Calu3 (cell line): ENCODE measurements at regions not wholly inside any gene's neighbourhood (a gene's known extent, or its start where the extent isn't known, plus 50 kb on each side); places are given as distances from the start of the nearest gene placed in this dataset.

ENCODE experiments used
- BruUV-seq: library from RNA; stranded (reverse); fragments of 400-500 nt; replicated peaks from 2 replicates; lab custom pipeline; 2021; lab: Mats Ljungman, UMichigan
- CTCF ChIA-PET: fragments of 300-600 bp; sonication (Branson Sonifier 250); formaldehyde crosslinking; loops from one replicate; lab custom pipeline; 2022; ENCODE audit warnings: antibody characterized with exemption; lab: Charles Lee
- DNase-seq: peaks from one replicate; pipeline ENCODE4 v3.0.0; 2022
- H3K27ac Mint-ChIP-seq: one replicate; pipeline ENCODE4 v1.8.0; 2022; ENCODE audit warnings: mixed read lengths; ENCODE audit not compliant: unreplicated experiment
- H3K27me3 Mint-ChIP-seq: one replicate; pipeline ENCODE4 v1.8.0; 2022; ENCODE audit warnings: mixed read lengths; ENCODE audit not compliant: unreplicated experiment
- H3K36me3 Mint-ChIP-seq: one replicate; pipeline ENCODE4 v1.8.0; 2022; ENCODE audit warnings: mild to moderate bottlenecking, moderate library complexity, mixed read lengths; ENCODE audit not compliant: insufficient read depth, unreplicated experiment
- H3K4me1 Mint-ChIP-seq: one replicate; pipeline ENCODE4 v1.8.0; 2022; ENCODE audit warnings: mild to moderate bottlenecking, low read depth, mixed read lengths; ENCODE audit not compliant: unreplicated experiment
- H3K4me3 Mint-ChIP-seq: one replicate; pipeline ENCODE4 v1.8.0; 2022; ENCODE audit warnings: mild to moderate bottlenecking, low read depth, moderate library complexity, mixed read lengths; ENCODE audit not compliant: unreplicated experiment
- H3K9me3 Mint-ChIP-seq: one replicate; pipeline ENCODE4 v1.8.0; 2022; ENCODE audit warnings: low read depth, mixed read lengths; ENCODE audit not compliant: unreplicated experiment
- intact Hi-C: fragments of 100-400 bp; cut with micrococcal nuclease; formaldehyde crosslinking; loops from one replicate; pipeline ENCODE4 v1.10.0; 2022; ENCODE audit not compliant: unreplicated experiment
- TF ChIP-seq, protein P1 (sequence below): fragments of 200-600 bp; IDR thresholded peaks from one replicate; pipeline ENCODE4 v1.8.0; 2022; ENCODE audit warnings: antibody characterized with exemption; ENCODE audit not compliant: unreplicated experiment

DNA sequence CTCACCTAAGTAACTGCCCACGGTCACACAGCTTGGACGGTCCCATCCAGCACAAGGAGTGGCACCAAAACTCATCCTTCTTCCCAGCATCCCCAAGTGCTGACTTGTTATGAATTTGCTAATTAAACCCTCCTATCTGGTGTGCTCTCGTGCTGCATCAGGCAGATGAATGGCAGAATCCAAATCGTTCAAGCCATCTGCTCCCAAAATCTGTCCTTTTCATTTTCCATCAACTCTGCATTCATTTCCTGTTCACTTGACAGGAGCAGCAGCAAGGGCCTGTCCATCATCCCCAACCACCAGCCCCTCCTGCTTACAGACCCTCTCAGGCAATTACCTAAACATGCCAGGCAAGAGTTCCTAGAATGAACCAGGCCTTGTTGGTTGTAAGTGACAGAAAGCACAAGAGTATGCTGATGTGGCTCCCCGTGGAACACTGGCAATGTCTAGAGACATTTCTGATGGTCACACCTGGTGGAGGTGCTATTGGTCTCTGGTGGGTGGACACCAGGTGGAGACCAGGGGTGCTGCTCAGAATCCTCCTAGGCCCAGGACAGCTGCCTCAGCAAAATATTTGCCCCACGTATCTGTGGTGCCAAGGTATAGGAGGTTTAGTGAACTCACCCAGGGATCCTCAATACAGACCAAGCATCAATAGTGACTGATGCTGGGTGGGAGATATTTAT, 832.5 kb downstream of the TBC1D22A start:
- no TSS peak for BruUV-seq
- Mint-ChIP-seq H3K36me3 (no peaks in the 10 kb centered on the region), H3K4me1 (no peaks in the 10 kb centered on the region), H3K27me3 (no peaks in the 10 kb centered on the region), H3K27ac (no peak overlapping the region), H3K9me3 (peaks cover 7% of the 10 kb centered on the region), H3K4me3 (no peak overlapping the region)
- CTCF ChIA-PET = no interaction called here
- intact Hi-C loops = no loop called here
- no peak for DNase-seq
- TF ChIP-seq, protein P1, sequence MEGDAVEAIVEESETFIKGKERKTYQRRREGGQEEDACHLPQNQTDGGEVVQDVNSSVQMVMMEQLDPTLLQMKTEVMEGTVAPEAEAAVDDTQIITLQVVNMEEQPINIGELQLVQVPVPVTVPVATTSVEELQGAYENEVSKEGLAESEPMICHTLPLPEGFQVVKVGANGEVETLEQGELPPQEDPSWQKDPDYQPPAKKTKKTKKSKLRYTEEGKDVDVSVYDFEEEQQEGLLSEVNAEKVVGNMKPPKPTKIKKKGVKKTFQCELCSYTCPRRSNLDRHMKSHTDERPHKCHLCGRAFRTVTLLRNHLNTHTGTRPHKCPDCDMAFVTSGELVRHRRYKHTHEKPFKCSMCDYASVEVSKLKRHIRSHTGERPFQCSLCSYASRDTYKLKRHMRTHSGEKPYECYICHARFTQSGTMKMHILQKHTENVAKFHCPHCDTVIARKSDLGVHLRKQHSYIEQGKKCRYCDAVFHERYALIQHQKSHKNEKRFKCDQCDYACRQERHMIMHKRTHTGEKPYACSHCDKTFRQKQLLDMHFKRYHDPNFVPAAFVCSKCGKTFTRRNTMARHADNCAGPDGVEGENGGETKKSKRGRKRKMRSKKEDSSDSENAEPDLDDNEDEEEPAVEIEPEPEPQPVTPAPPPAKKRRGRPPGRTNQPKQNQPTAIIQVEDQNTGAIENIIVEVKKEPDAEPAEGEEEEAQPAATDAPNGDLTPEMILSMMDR = no peak

DNA sequence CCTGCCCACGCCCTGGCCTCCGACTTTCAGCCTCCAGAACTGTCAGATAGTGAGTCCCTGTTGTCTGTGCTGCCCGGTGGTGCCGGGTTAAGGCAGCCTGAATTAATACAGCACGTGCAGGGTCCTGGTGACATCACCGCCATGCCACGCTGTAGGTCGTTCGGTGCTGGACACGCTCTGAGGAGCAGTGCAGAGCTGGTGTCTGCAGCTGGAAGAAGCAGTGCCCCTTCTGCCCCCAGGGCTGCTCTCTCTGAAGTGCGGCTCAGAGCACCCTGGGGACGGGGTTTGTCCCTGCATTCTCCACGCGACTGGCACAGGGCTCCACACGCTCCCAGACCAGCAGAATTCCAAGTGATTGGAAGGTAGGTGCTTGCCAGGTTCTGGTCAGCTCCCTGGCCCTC, 831.5 kb downstream of the TBC1D22A start:
- H3K4me1 Mint-ChIP-seq = no peaks in the 10 kb centered on the region
- H3K27me3 Mint-ChIP-seq = no peaks in the 10 kb centered on the region
- CTCF ChIA-PET = no interaction called here
- H3K9me3 Mint-ChIP-seq = peaks cover 10% of the 10 kb centered on the region
- BruUV-seq = no TSS peak
- no peak overlapping the region for H3K27ac Mint-ChIP-seq
- TF ChIP-seq, protein P1 = no peak
- H3K36me3 Mint-ChIP-seq = no peaks in the 10 kb centered on the region
- intact Hi-C loops = no loop called here
- DNase-seq = no peak
- no peak overlapping the region for H3K4me3 Mint-ChIP-seq

DNA sequence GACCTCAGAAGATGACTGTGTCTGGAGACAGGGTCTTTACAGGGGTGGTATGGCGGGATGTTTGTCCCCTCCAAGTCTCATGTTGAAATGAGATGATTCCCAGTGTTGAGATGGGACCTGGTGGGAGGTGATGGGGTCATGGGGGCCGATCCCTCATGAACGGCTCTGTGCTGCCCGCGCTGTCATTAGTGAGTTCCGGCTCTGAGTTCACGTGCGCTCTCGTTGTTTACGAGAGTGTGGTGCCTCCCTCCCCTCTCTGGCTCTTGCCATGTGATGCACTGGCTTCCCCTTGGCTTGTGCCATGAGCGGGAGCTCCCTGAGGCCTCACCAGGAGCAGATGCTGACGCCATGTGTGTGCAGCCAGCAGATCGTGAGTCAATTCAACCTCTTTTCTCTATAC, 830.8 kb downstream of the TBC1D22A start:
- no peaks in the 10 kb centered on the region for H3K4me1 Mint-ChIP-seq
- intact Hi-C loops = no loop called here
- H3K36me3 Mint-ChIP-seq = no peaks in the 10 kb centered on the region
- TF ChIP-seq, protein P1 = no peak
- H3K9me3 Mint-ChIP-seq = peaks cover 14% of the 10 kb centered on the region
- no TSS peak for BruUV-seq
- no peak overlapping the region for H3K4me3 Mint-ChIP-seq
- no peak overlapping the region for H3K27ac Mint-ChIP-seq
- CTCF ChIA-PET = no interaction called here
- H3K27me3 Mint-ChIP-seq = no peaks in the 10 kb centered on the region
- DNase-seq = no peak

DNA sequence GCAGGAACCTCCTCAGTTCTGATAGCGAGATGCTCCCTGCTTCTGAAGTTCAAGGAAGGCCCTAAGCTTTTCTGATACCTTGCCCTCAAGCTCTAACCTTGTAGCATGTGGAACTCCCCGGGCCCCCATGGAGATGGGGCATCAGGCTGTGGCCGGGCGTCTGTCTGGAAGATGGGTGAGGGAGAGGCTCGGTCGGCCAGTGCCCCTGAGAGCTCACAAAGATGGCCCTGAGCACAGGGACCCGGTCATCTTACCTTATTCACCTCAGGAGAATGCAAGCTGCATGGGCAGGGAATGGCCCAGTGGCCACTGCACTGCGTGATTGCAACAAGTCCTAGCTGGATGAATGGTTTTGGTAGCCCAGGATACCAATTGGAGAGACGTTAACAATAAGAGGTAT, 830.3 kb downstream of the TBC1D22A start:
- H3K27me3 Mint-ChIP-seq = no peaks in the 10 kb centered on the region
- CTCF ChIA-PET = interaction anchor here (0.7 kb wide), 1 partner anchor 73 kb away, joined by 3 read pairs; no protein-coding TSS in a partner anchor
- H3K9me3 Mint-ChIP-seq = peaks cover 16% of the 10 kb centered on the region
- no peak overlapping the region for H3K27ac Mint-ChIP-seq
- BruUV-seq = no TSS peak
- no peaks in the 10 kb centered on the region for H3K36me3 Mint-ChIP-seq
- intact Hi-C loops = no loop called here
- no peaks in the 10 kb centered on the region for H3K4me1 Mint-ChIP-seq
- TF ChIP-seq, protein P1 = no peak
- no peak overlapping the region for H3K4me3 Mint-ChIP-seq
- no peak for DNase-seq
